ENCODE measurements at regions not wholly inside any gene's neighbourhood (a gene's known extent, or its start where the extent isn't known, plus 50 kb on each side); places are given as distances from the start of the nearest gene placed in this dataset.

DNA sequence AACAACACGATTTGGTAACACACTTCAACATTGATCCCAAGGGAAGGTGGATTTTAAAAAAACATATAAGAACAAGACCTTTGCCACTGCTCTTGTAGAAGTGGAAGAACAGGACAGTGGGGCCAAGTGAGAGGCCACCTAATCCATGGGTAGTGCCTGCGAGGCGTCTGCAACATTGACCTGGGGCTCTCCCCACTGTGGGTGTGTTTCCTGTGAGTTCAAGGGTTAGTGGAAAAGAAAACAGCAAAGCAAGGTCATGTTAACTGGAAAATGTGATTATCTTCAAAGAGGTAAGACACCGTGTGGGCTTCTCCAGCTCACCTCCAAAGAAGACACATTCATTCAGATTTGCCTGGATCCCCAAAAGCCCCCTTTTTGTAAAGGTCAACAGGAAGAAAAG, 327.0 kb downstream of the UQCRFS1 start:
- no peak overlapping the region for H3K4me3 ChIP-seq
- peaks cover 47% of the 10 kb centered on the region for H3K27me3 ChIP-seq
- no peaks in the 10 kb centered on the region for H3K36me3 ChIP-seq
- peaks cover 49% of the 10 kb centered on the region for H3K4me1 ChIP-seq
- H4K20me1 ChIP-seq = peaks cover 9% of the 10 kb centered on the region; the same call in 1 of the 2 replicates
- H3K4me2 ChIP-seq = no peak overlapping the region
- no peaks in the 10 kb centered on the region for H3K9me3 ChIP-seq
- H3K9ac ChIP-seq = no peak overlapping the region
- no peak for TF ChIP-seq Cebpa-rat (IDR thresholded peaks at IDR 0.05)
- no peak overlapping the region for H3K27ac ChIP-seq

DNA sequence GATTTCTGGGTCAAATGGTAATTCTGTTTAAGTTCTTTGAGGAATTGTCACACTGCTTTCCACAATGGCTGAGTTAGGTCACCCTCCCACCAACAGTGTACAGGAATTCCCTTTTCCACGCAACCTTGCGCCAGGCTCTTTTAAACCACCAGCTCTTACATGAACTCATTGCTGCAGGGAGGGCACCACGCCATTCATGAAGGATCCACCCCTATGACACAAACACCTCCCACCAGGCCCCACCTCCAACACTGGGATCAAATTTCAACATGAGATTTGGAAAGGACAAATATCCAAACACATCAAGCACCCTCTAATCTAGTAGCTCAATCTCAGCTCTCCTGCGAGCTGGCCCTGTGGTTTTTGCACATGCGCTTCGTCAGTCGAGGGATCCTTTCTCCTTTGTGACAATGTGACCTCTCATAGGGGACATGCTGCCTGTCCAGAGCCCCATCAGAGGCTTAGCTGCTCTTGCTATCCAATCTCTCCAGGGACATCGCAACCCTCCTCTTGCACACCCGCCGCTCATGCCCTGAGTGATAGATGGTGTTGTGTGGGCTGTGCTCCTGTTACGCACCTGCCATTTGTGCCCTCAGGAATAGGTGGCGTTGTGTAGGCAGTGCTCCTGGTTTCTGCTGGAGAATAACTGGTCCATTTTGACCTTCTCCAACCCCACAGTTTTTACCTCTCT, 328.0 kb downstream of the UQCRFS1 start:
- H3K4me1 ChIP-seq = peaks cover 53% of the 10 kb centered on the region
- no peak overlapping the region for H3K9ac ChIP-seq
- H3K4me2 ChIP-seq = 0 out of 2 replicates have a peak overlapping the region, but pooled peaks have one; percentile 3
- no peak for TF ChIP-seq Cebpa-rat (IDR thresholded peaks at IDR 0.05)
- H3K4me3 ChIP-seq = no peak overlapping the region
- no peaks in the 10 kb centered on the region for H3K36me3 ChIP-seq
- no peak overlapping the region for H3K27ac ChIP-seq
- peaks cover 9% of the 10 kb centered on the region; the same call in 1 of the 2 replicates for H4K20me1 ChIP-seq
- H3K27me3 ChIP-seq = peaks cover 37% of the 10 kb centered on the region
- H3K9me3 ChIP-seq = no peaks in the 10 kb centered on the region

DNA sequence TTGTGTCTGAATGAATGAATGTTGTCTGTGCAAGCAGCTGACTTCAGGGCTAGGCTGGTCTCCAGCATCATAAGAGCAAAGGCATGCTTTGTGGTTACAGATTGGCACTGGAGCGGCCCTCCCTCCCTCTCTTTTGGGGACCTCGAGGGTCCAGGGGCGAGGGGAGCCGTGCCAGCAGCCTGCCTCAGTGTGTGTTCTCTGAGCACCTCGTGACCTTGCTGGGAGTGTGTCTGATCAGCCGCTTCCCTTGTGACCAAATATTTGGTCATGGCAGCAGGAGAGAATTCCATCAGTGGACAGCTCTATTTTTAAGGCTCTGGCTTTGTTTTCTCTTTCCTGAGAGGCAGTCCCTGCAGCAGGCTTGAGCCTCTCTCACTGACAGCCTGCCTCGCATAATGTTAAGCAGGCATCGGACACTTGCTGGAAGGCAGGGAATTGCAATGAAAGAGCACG, 329.7 kb downstream of the UQCRFS1 start:
- peak overlapping the region; percentile 79 for H3K4me2 ChIP-seq
- no peaks in the 10 kb centered on the region for H3K9me3 ChIP-seq
- H3K4me1 ChIP-seq = peaks cover 49% of the 10 kb centered on the region
- H3K36me3 ChIP-seq = no peaks in the 10 kb centered on the region
- no peak overlapping the region for H3K27ac ChIP-seq
- peaks cover 3% of the 10 kb centered on the region; the same call in 1 of the 2 replicates for H4K20me1 ChIP-seq
- TF ChIP-seq Cebpa-rat (IDR thresholded peaks at IDR 0.05) = no peak
- H3K9ac ChIP-seq = no peak overlapping the region
- no peak overlapping the region for H3K4me3 ChIP-seq
- peaks cover 20% of the 10 kb centered on the region for H3K27me3 ChIP-seq

DNA sequence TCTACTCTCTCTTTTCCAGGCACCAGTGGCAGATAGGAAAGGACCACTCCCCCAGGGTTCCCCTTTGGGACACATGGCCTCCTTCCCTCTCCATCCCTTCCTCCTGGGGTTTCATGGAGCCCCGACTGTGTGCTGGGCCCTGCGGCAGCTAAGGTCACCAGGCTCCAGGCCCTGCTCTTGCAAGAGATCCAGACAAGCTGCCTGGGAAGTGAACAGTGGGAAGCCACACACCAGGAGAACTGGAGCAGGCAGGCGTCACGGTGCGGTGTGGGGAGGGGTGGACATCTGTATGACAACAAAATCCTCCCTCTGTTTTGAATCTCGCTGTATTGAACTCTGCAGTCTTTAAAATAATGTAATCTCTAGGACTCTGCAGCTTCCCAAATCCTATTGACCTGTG, 330.1 kb downstream of the UQCRFS1 start:
- Histone ChIP-seq H3K4me1 (peaks cover 46% of the 10 kb centered on the region), H3K27ac (no peak overlapping the region), H3K9ac (no peak overlapping the region), H4K20me1 (no peaks in the 10 kb centered on the region), H3K4me3 (no peak overlapping the region), H3K36me3 (no peaks in the 10 kb centered on the region), H3K27me3 (peaks cover 16% of the 10 kb centered on the region), H3K4me2 (peak overlapping the region; percentile 79), H3K9me3 (no peaks in the 10 kb centered on the region)
- TF ChIP-seq Cebpa-rat (IDR thresholded peaks at IDR 0.05) = no peak

DNA sequence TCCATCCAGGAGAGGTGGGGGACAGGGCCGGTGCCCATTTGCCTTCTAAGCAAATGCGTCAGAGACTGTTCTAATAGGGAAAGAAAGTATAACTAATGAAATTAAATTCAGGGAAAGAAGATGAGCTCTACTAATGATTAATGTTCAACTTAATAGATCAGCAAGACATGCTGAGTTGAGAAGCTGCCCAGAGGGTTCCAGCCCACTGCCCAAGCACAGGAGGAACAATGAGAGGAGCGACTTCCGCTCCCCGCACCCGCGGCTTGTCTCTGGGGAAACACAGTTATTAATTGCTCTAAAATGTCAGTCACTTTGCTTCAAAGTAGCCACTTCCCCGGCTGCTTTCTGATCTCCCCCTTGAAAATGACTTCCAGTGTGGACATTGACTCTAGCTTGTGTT, 331.3 kb downstream of the UQCRFS1 start:
- H3K4me3 ChIP-seq = no peak overlapping the region; the same call in 1 of the 2 replicates

DNA sequence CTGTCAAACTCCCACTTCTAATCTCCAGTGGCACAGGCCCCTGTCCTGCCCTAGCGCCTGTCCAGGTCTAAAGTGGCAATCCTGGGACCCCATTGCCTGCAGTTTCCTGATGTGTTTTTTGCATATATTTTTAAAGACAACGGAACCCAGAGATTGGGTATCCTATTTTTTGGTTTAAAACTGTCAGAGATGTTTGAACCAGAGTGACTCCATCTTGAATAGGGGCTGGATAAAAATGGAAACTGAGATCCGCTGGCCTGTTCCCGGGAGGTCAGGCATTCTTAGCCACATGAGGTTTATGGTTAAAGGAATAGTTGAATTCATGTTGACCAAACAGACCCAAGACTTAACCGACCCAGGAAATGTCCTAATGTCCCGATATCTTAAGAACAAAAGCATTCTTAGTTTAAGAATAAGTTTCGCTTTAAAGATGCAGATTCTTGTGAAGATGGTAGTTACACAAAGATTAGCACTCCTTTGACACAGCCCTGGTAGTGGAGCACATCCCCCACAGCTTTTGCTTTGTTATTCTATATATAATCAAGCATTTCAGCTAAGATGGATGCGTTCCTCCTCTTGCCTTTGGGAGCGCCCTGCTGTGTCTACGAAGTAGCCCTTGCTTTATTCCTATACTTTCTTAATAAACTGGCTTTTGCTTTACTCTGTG, 332.1 kb downstream of the UQCRFS1 start:
- Histone ChIP-seq H3K4me3 (no peak overlapping the region; the same call in 1 of the 2 replicates), H3K4me2 (peak overlapping the region; percentile 79), H3K27me3 (no peaks in the 10 kb centered on the region), H3K9me3 (no peaks in the 10 kb centered on the region), H4K20me1 (no peaks in the 10 kb centered on the region), H3K9ac (no peak overlapping the region; the same call in 1 of the 2 replicates), H3K36me3 (no peaks in the 10 kb centered on the region), H3K4me1 (peaks cover 46% of the 10 kb centered on the region), H3K27ac (peak overlapping the region; percentile 7; the same call in 1 of the 2 replicates)
- no peak for TF ChIP-seq Cebpa-rat (IDR thresholded peaks at IDR 0.05)

More for the DNA sequence above, 331.3 kb downstream of the UQCRFS1 start:
- no peak for TF ChIP-seq Cebpa-rat (IDR thresholded peaks at IDR 0.05)
- peak overlapping the region; percentile 7; the same call in 1 of the 2 replicates for H3K27ac ChIP-seq
- peaks cover 46% of the 10 kb centered on the region for H3K4me1 ChIP-seq
- no peaks in the 10 kb centered on the region for H3K9me3 ChIP-seq
- peak overlapping the region; percentile 79 for H3K4me2 ChIP-seq
- peaks cover 4% of the 10 kb centered on the region for H3K27me3 ChIP-seq
- H3K9ac ChIP-seq = no peak overlapping the region; the same call in 1 of the 2 replicates
- no peaks in the 10 kb centered on the region for H4K20me1 ChIP-seq
- no peaks in the 10 kb centered on the region for H3K36me3 ChIP-seq

DNA sequence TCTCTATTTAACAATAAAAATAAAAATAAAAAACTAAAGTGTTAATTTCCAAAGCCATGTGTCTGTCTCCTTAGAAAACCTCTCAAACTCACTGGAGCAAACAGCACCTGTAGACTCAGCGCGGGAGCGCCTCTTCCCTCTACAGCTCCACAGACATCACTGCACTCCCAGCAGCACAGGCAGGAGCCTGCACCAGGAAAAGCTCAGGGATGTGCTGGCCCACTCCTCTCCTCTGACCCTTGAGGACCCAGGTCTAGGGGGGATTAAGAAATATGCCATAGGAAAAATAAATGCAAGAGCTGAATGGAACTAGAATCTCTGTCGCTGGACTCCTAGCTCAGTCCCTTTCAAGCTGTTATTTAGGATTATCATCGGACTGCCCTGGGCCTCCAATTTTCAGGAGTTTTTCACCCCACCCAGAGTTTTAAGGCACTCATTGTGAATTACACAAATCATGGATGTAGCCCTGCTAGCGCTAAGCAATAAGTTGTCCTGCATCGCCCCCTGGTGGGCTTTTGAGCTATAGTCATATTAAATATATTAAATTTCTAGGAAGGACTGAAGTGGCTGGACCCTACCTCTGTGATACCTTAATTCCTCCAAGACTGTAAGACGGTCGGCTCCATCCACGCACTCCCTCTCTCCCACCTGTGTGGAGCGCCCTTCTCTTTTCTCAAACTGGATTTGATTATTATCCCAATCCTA, 333.9 kb downstream of the UQCRFS1 start:
- Histone ChIP-seq H3K27ac (no peak overlapping the region), H3K27me3 (no peaks in the 10 kb centered on the region), H4K20me1 (no peaks in the 10 kb centered on the region), H3K9me3 (no peaks in the 10 kb centered on the region), H3K9ac (no peak overlapping the region), H3K4me1 (peaks cover 39% of the 10 kb centered on the region), H3K4me3 (no peak overlapping the region), H3K36me3 (no peaks in the 10 kb centered on the region), H3K4me2 (no peak overlapping the region)
- TF ChIP-seq Cebpa-rat (IDR thresholded peaks at IDR 0.05) = no peak

DNA sequence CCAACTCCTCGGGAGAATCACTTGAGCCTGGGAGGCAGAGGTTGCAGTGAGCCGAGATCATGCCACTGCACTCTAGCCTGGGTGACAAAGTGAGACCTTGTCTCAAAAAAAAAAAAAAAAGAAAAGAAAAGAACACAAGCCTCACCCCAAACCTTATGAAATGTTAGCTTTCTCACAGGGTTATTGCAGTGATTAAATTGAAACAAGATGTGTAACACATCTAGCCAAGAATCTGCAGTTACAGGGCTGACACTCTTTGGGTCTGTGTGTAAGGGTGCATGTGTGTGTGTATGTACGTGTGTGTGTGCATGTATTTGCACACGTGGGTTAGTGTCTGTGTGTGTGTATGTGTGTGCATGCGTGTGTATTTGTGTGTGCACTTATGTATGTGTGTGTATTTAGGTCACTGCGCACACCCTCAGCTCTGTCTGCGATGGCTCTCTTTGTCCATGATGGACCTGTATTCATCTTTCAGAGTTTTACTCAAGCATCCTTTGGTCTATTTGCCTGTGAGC, 336.3 kb downstream of the UQCRFS1 start:
- no peaks in the 10 kb centered on the region for H4K20me1 ChIP-seq
- H3K4me3 ChIP-seq = no peak overlapping the region
- no peak overlapping the region for H3K9ac ChIP-seq
- H3K27ac ChIP-seq = no peak overlapping the region
- no peak for TF ChIP-seq Cebpa-rat (IDR thresholded peaks at IDR 0.05)
- no peaks in the 10 kb centered on the region for H3K36me3 ChIP-seq
- no peak overlapping the region for H3K4me2 ChIP-seq
- H3K27me3 ChIP-seq = no peaks in the 10 kb centered on the region
- H3K9me3 ChIP-seq = no peaks in the 10 kb centered on the region
- H3K4me1 ChIP-seq = peaks cover 17% of the 10 kb centered on the region

DNA sequence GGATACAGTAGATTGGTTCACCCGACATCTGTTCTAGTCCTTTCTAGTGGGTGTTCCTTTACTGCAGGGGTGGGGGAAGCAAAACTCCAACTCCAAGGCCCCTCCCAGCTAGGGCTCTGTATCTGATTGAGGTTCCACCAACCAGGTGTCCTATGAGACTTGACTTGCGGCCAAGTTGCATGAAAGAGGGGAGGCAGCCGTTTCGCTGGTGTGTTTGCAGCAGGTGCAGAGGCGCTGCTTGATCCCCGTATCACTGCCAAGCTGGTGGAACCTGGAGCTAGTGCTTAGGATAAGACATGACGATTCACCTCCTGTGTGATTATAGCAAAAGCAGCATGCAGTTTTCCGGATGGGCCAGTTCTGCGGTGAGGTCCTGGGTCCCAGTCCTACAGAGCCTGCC, 338.2 kb downstream of the UQCRFS1 start:
- Histone ChIP-seq H3K9me3 (no peaks in the 10 kb centered on the region), H3K9ac (no peak overlapping the region), H3K4me1 (peaks cover 4% of the 10 kb centered on the region), H3K36me3 (no peaks in the 10 kb centered on the region), H3K27ac (no peak overlapping the region), H3K27me3 (no peaks in the 10 kb centered on the region), H3K4me3 (no peak overlapping the region), H4K20me1 (no peaks in the 10 kb centered on the region), H3K4me2 (no peak overlapping the region)
- TF ChIP-seq Cebpa-rat (IDR thresholded peaks at IDR 0.05) = no peak
